ENCODE measurements at regions not wholly inside any gene's neighbourhood (a gene's known extent, or its start where the extent isn't known, plus 50 kb on each side); places are given as distances from the start of the nearest gene placed in this dataset.

- peaks cover 0 to 7% (median 0%) of the 10 kb centered on the region in 4 donors for H3K27me3 ChIP-seq (ENCODE audit: control insufficient read depth in 4 of 4, insufficient read depth in 4 of 4, low read length in 3 of 4)
- 87% methylated on average over 26 of the region's 26 CpGs for WGBS
- no peak overlapping the region for H3K4me3 ChIP-seq (ENCODE audit: low read depth in 1 of 3, low read length in 3 of 3)
- TF ChIP-seq, protein P1, sequence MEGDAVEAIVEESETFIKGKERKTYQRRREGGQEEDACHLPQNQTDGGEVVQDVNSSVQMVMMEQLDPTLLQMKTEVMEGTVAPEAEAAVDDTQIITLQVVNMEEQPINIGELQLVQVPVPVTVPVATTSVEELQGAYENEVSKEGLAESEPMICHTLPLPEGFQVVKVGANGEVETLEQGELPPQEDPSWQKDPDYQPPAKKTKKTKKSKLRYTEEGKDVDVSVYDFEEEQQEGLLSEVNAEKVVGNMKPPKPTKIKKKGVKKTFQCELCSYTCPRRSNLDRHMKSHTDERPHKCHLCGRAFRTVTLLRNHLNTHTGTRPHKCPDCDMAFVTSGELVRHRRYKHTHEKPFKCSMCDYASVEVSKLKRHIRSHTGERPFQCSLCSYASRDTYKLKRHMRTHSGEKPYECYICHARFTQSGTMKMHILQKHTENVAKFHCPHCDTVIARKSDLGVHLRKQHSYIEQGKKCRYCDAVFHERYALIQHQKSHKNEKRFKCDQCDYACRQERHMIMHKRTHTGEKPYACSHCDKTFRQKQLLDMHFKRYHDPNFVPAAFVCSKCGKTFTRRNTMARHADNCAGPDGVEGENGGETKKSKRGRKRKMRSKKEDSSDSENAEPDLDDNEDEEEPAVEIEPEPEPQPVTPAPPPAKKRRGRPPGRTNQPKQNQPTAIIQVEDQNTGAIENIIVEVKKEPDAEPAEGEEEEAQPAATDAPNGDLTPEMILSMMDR (IDR thresholded peaks at IDR 0.05; ENCODE audit: low read depth, low read length, missing input control): no peak
- TF ChIP-seq EGR1 (IDR thresholded peaks at IDR 0.05; ENCODE audit: low read depth in 2 of 2) (no peak), NR2F2 (IDR thresholded peaks at IDR 0.05) (no peak), ZBTB33 (IDR thresholded peaks at IDR 0.05) (no peak), ATF3 (IDR thresholded peaks at IDR 0.05) (no peak), REST (IDR thresholded peaks at IDR 0.05) (no peak), HNF4G (IDR thresholded peaks at IDR 0.05) (no peak), YY1 (IDR thresholded peaks at IDR 0.05) (no peak), RXRA (IDR thresholded peaks at IDR 0.05) (no peak), HNF4A (conservative IDR thresholded peaks at IDR 0.05) (no peak), FOXA1 (IDR thresholded peaks at IDR 0.05) (no peak), SP1 (IDR thresholded peaks at IDR 0.05) (no peak), TAF1 (conservative IDR thresholded peaks at IDR 0.05) (no peak), FOXA2 (IDR thresholded peaks at IDR 0.05) (no peak), MAX (IDR thresholded peaks at IDR 0.05) (no peak), GABPA (IDR thresholded peaks at IDR 0.05 in 1 of 2, conservative IDR thresholded peaks at IDR 0.05 in 1 of 2) (no peak), JUND (IDR thresholded peaks at IDR 0.05) (no peak), RAD21 (IDR thresholded peaks at IDR 0.05) (no peak)
- no peaks in the 10 kb centered on the region for H3K36me3 ChIP-seq (ENCODE audit: control insufficient read depth in 4 of 4, insufficient read depth in 3 of 4, low read depth in 1 of 4, low read length in 3 of 4)
- DNase-seq (ENCODE audit: low spot score): no peak
- H3K9ac ChIP-seq (ENCODE audit: low read depth in 1 of 2, low read length in 2 of 2): no peak overlapping the region
- H3K27ac ChIP-seq (ENCODE audit: low read depth in 1 of 2, low read length in 2 of 2): no peak overlapping the region
- H3K4me1 ChIP-seq (ENCODE audit: control insufficient read depth in 4 of 4, insufficient read depth in 4 of 4, low read length in 3 of 4): no peaks in the 10 kb centered on the region
- no peaks in the 10 kb centered on the region for H3K9me3 ChIP-seq (ENCODE audit: control insufficient read depth in 4 of 4, low read length in 3 of 4)
Observed at GRCh38 chr14:104386151-104386841, 193.3 kb upstream of the C14orf180 start.
